CD14-positive monocyte (primary cell): ENCODE measurements at regions not wholly inside any gene's neighbourhood (a gene's known extent, or its start where the extent isn't known, plus 50 kb on each side); places are given as distances from the start of the nearest gene placed in this dataset.

Experiments
- DNase-seq, 3 donors: peaks; one replicate each; pipeline ENCODE4 v3.0.0-alpha.2; 2011 to 2022
- H2AFZ ChIP-seq: 2 replicates; pipeline ENCODE4 v1.6.0; 2012; ENCODE audit warnings: mild to moderate bottlenecking, low read depth, low read length, inconsistent platforms; ENCODE audit not compliant: insufficient read depth, poor library complexity, severe bottlenecking
- H3K27ac ChIP-seq, 2 donors: 1 replicate in 1 of 2; 2 replicates in 1 of 2; pipeline ENCODE4 v1.5.1; 2012 to 2013; ENCODE audit warnings: low read length in 2 of 2, control low read depth in 1 of 2, inconsistent platforms in 1 of 2, low read depth in 1 of 2, mild to moderate bottlenecking in 1 of 2
- H3K27me3 ChIP-seq, 2 donors: one replicate each; pipeline versions ENCODE4 v1.6.0 to v1.6.1; 2011 to 2013; ENCODE audit warnings: low read length in 2 of 2; ENCODE audit not compliant: control insufficient read depth in 2 of 2, insufficient read depth in 2 of 2
- H3K36me3 ChIP-seq, 2 donors: replicated peaks in 1 of 2; 1 replicate in 1 of 2; 2 replicates in 1 of 2; pipeline versions ENCODE4 v1.5.1 to v1.6.1; 2012 to 2013; ENCODE audit warnings: low read length in 2 of 2, control low read depth in 1 of 2, inconsistent platforms in 1 of 2, mild to moderate bottlenecking in 1 of 2; ENCODE audit not compliant: insufficient read depth in 2 of 2, control insufficient read depth in 1 of 2
- H3K4me1 ChIP-seq, 2 donors: 1 replicate in 1 of 2; 2 replicates in 1 of 2; pipeline versions ENCODE4 v1.5.1 to v1.6.1; 2012 to 2013; ENCODE audit warnings: low read length in 2 of 2, control low read depth in 1 of 2, inconsistent platforms in 1 of 2, mild to moderate bottlenecking in 1 of 2, moderate library complexity in 1 of 2; ENCODE audit not compliant: insufficient read depth in 2 of 2, control insufficient read depth in 1 of 2
- H3K4me2 ChIP-seq: replicated peaks from 2 replicates; pipeline ENCODE3; 2012; ENCODE audit warnings: low read length, moderate library complexity, mild to moderate bottlenecking; ENCODE audit not compliant: poor library complexity, severe bottlenecking; ENCODE audit errors: extremely low read depth
- H3K4me3 ChIP-seq, 3 experiments: fragments of 200-600 bp in 1 of 3; sonication (generic) in 1 of 3; replicated peaks in 1 of 3; 1 replicate in 2 of 3; 2 replicates in 1 of 3; pipeline ENCODE4 v1.5.1; 2011 to 2013; ENCODE audit warnings: low read length in 3 of 3, mild to moderate bottlenecking in 3 of 3, control low read depth in 2 of 3, low read depth in 2 of 3, inconsistent platforms in 1 of 3, moderate library complexity in 1 of 3
- H3K79me2 ChIP-seq: 2 replicates; pipeline ENCODE4 v1.6.0; 2012; ENCODE audit warnings: mild to moderate bottlenecking, control low read depth, inconsistent platforms, low read length, moderate library complexity; ENCODE audit not compliant: insufficient read depth
- H3K9ac ChIP-seq: 2 replicates; pipeline ENCODE4 v1.6.0; 2017; ENCODE audit warnings: low read length, mild to moderate bottlenecking; ENCODE audit not compliant: insufficient read depth, poor library complexity, severe bottlenecking
- H3K9me3 ChIP-seq, 2 donors: replicated peaks in 1 of 2; 1 replicate in 1 of 2; 2 replicates in 1 of 2; pipeline versions ENCODE4 v1.5.1 to v1.6.1; 2012 to 2013; ENCODE audit warnings: low read length in 2 of 2, control low read depth in 1 of 2; ENCODE audit not compliant: control insufficient read depth in 1 of 2, insufficient read depth in 1 of 2
- H4K20me1 ChIP-seq: 2 replicates; pipeline ENCODE4 v1.6.0; 2012; ENCODE audit warnings: mild to moderate bottlenecking, low read length, control low read depth, moderate library complexity; ENCODE audit not compliant: insufficient read depth
- H3K27ac Mint-ChIP-seq, 7 donors: one replicate each; pipeline ENCODE4 v1.8.0; 2020; ENCODE audit warnings: mild to moderate bottlenecking in 7 of 7, mixed read lengths in 7 of 7, moderate library complexity in 6 of 7, inconsistent platforms in 2 of 7
- H3K27me3 Mint-ChIP-seq, 3 donors: one replicate each; pipeline ENCODE4 v1.8.0; 2021 to 2022; ENCODE audit warnings: low read depth in 3 of 3, mild to moderate bottlenecking in 3 of 3, mixed read lengths in 3 of 3, moderate library complexity in 3 of 3, inconsistent platforms in 1 of 3
- H3K36me3 Mint-ChIP-seq, 2 donors: one replicate each; pipeline ENCODE4 v1.8.0; 2020; ENCODE audit warnings: mixed read lengths in 2 of 2, inconsistent platforms in 1 of 2, mild to moderate bottlenecking in 1 of 2
- H3K4me1 Mint-ChIP-seq: one replicate; pipeline ENCODE4 v1.8.0; 2020; ENCODE audit warnings: mild to moderate bottlenecking, mixed read lengths
- H3K4me3 Mint-ChIP-seq, 2 donors: one replicate each; pipeline ENCODE4 v1.8.0; 2020; ENCODE audit warnings: mild to moderate bottlenecking in 2 of 2, mixed read lengths in 2 of 2, moderate library complexity in 1 of 2
- H3K9me3 Mint-ChIP-seq, 7 donors: one replicate each; pipeline ENCODE4 v1.8.0; 2020 to 2022; ENCODE audit warnings: mixed read lengths in 7 of 7, mild to moderate bottlenecking in 6 of 7, moderate library complexity in 6 of 7, inconsistent platforms in 2 of 7
- WGBS: methylation state at CpG from one replicate; pipeline ENCODE4 v1.1.5; 2013; ENCODE audit warnings: missing lambda C conversion rate; ENCODE audit not compliant: insufficient coverage; 5-methylcytosine and 5-hydroxymethylcytosine counted together
- intact Hi-C, 2 donors: fragments of 100-400 bp; cut with micrococcal nuclease; formaldehyde crosslinking; loops; one replicate each; pipeline versions ENCODE4 v1.15.0 to v1.15.1; 2023
- TF ChIP-seq, protein P1 (sequence below): fragments of 200-600 bp; IDR thresholded peaks from one replicate; pipeline ENCODE4 v1.8.0; 2022; ENCODE audit warnings: antibody characterized with exemption, mild to moderate bottlenecking

DNA sequence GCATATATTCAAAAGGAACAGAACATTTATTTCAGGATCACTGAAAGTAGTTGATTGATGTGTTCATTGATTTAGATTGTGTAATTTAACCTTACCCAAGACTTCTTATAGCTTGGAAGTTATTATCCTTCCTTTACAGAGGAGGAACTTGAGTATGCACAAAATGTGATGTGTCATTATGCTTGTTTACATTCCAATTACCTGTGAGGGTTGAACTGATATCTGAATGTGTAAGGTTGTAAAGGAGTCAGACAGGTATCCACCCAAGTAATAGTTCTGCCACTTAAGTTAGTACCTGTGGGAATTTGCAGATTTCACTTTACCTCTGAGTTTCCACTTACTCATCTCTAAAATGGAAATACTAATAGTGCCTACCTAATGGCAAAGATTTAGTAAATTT, 668.2 kb downstream of the DOK5 start:
- Histone ChIP-seq H3K36me3 (no peaks in the 10 kb centered on the region), H3K79me2 (no peaks in the 10 kb centered on the region), H3K27ac (no peak overlapping the region), H3K27me3 (no peaks in the 10 kb centered on the region), H3K4me2 (no peak overlapping the region), H3K9me3 (no peaks in the 10 kb centered on the region), H2AFZ (no peak overlapping the region), H3K4me1 (no peaks in the 10 kb centered on the region), H4K20me1 (no peaks in the 10 kb centered on the region), H3K4me3 (no peak overlapping the region), H3K9ac (no peak overlapping the region)
- intact Hi-C loops, result no loop called here
- DNase-seq, result no peak
- no peaks in the 10 kb centered on the region for H3K4me1 Mint-ChIP-seq
- TF ChIP-seq, protein P1, sequence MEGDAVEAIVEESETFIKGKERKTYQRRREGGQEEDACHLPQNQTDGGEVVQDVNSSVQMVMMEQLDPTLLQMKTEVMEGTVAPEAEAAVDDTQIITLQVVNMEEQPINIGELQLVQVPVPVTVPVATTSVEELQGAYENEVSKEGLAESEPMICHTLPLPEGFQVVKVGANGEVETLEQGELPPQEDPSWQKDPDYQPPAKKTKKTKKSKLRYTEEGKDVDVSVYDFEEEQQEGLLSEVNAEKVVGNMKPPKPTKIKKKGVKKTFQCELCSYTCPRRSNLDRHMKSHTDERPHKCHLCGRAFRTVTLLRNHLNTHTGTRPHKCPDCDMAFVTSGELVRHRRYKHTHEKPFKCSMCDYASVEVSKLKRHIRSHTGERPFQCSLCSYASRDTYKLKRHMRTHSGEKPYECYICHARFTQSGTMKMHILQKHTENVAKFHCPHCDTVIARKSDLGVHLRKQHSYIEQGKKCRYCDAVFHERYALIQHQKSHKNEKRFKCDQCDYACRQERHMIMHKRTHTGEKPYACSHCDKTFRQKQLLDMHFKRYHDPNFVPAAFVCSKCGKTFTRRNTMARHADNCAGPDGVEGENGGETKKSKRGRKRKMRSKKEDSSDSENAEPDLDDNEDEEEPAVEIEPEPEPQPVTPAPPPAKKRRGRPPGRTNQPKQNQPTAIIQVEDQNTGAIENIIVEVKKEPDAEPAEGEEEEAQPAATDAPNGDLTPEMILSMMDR, result no peak
- H3K4me3 Mint-ChIP-seq, result no peak overlapping the region
- no peak overlapping the region for H3K27ac Mint-ChIP-seq
- peaks cover 0 to 3% (median 0%) of the 10 kb centered on the region in 7 donors for H3K9me3 Mint-ChIP-seq
- H3K36me3 Mint-ChIP-seq, result no peaks in the 10 kb centered on the region
- peaks cover 0 to 2% (median 0%) of the 10 kb centered on the region in 3 donors for H3K27me3 Mint-ChIP-seq

DNA sequence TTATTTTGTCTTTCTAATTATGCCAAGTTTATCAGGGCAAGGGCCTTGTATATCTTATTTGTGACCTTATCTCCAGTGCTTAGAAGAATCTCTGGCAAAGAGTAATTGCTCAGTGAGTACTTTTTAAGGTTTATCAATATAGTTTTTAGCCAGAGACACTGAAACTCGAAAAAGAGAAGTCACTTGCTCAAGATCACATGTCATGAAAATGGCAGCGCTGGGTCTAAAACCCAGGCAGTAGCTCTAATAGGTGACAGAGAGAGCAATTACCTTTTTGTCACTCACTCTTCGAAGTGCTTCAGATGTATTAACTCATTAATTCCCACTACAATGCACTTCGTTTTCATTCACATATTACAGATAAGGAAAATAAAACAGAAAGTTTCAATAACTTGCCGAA, 667.5 kb downstream of the DOK5 start:
- Mint-ChIP-seq H3K36me3 (no peaks in the 10 kb centered on the region), H3K27me3 (peaks cover 0 to 2% (median 0%) of the 10 kb centered on the region in 3 donors), H3K4me3 (no peak overlapping the region), H3K27ac (no peak overlapping the region), H3K9me3 (peaks cover 0 to 3% (median 0%) of the 10 kb centered on the region in 7 donors), H3K4me1 (no peaks in the 10 kb centered on the region)
- H3K4me1 ChIP-seq, result no peaks in the 10 kb centered on the region
- no peak for DNase-seq
- no peaks in the 10 kb centered on the region for H4K20me1 ChIP-seq
- intact Hi-C loops, result no loop called here
- H3K79me2 ChIP-seq, result no peaks in the 10 kb centered on the region
- H3K36me3 ChIP-seq, result no peaks in the 10 kb centered on the region
- H3K4me2 ChIP-seq, result no peak overlapping the region
- TF ChIP-seq, protein P1, result no peak
- no peak overlapping the region for H3K27ac ChIP-seq
- no peak overlapping the region for H2AFZ ChIP-seq
- H3K9me3 ChIP-seq, result no peaks in the 10 kb centered on the region
- H3K27me3 ChIP-seq, result no peaks in the 10 kb centered on the region
- no peak overlapping the region for H3K4me3 ChIP-seq
- 46% methylated on average over 3 of the region's 5 CpGs for WGBS
- H3K9ac ChIP-seq, result no peak overlapping the region
